AG09319 (cell line): ENCODE measurements at regions not wholly inside any gene's neighbourhood (a gene's known extent, or its start where the extent isn't known, plus 50 kb on each side); places are given as distances from the start of the nearest gene placed in this dataset.

ENCODE experiments used
- DNase-seq: peaks from one replicate; pipeline ENCODE4 v3.0.0-alpha.2; 2010; ENCODE audit warnings: low read depth; ENCODE audit errors: extremely low read depth
- CTCF ChIP-seq: IDR thresholded peaks from 2 replicates; pipeline ENCODE4 v1.5.1; 2011; ENCODE audit warnings: low read depth, mild to moderate bottlenecking, inconsistent platforms, low read length, moderate library complexity

DNA sequence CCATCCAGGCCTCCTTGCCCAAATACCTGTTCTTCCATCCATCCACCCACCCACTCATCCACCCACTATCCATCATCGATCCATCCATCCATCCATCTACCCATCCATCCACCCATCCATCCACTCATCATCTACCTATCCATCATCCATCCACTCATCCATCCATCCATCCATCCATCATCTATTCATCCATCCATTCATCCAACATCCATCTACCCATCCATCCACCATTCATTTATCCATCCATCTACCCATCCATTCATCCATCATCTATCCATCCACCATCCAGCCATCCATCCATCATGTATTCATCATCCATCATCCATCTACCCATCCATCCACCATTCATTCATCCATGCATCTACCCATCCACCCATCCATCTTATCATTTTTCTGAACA is 413.2 kb downstream of the CTTN start:
- DNase-seq = no peak
- TF ChIP-seq CTCF = no peak

GRCh38 chr11:70811915-70812314 is 413.6 kb downstream of the CTTN start:
- DNase-seq = no peak
- no peak for TF ChIP-seq CTCF

- TF ChIP-seq CTCF = no peak
- DNase-seq = no peak
Measured at GRCh38 chr11:70812472-70812871, 414.1 kb downstream of the CTTN start.

DNA sequence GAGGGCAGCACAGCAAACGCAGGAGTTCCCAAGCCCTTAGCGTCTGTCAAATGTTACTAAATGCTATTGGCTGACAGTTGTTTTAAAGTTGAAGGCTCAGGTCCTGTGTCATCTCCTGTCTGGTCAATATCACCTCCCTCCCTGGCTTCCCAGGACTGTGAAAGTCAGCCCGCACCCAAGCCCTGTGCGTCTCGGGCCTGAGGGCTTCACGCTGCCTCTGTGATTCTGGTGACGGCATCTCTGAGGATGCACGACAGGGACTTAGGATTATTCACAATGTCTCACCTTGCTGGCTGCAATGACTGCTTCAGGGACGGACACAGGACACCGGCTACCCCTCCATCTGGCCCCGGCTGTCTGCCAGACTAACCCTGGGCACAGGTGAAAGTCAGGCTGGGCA is 415.3 kb downstream of the CTTN start:
- no peak for TF ChIP-seq CTCF
- no peak for DNase-seq

- DNase-seq = no peak
- no peak for TF ChIP-seq CTCF
Measured at GRCh38 chr11:70815485-70815832, 417.1 kb downstream of the CTTN start.

DNA sequence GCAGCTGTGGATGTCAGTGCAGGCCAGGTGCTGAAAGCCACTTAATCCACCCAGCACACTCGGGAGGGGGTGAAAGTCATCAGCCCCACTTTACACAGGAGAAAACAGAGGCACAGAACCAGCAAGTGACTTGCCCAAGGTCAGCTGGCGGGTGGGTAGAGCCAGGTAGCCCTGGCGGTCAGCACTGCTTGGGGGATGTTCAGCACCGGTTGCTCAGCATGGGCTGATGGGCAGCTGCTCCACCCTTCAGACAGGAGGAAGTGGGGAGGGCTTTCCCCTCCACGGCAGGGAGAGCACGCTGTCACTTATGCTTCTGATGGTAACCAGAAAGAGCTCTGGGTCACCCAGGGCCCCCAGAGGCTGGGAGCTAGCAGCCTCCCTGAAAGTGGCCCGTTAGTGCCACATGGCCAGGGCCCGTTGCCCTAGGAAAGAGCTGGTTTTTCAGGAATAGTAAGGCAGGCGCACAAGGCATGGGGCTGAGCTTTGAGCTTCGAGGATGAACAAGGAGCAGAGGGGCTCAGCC is 417.9 kb downstream of the CTTN start:
- DNase-seq = no peak
- TF ChIP-seq CTCF = no peak

DNA sequence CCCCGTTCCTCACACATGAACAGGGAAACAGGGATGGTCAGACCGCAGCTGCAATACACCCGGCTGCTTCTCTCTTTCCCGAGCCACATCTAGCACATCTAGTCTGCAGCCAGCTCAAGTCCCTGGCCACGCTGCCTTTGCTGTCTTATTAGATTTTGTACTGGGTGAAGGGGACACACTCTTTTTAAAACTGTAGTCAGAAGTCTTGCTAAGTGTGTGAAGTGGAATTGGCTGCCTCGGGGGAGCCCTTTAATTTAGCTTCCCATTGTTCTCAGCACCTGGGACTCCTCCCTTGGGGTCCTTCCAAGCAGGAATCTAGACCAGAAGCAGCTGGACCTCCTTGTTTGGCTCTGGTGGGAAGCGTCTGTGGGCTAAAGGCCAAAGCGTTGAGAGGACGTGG is 420.0 kb downstream of the CTTN start:
- no peak for TF ChIP-seq CTCF
- DNase-seq = no peak
